ENCODE measurements at regions not wholly inside any gene's neighbourhood (a gene's known extent, or its start where the extent isn't known, plus 50 kb on each side); places are given as distances from the start of the nearest gene placed in this dataset.
"Not testable (repeated sequence)": the region's sequence is repeated elsewhere in the genome, so short reads cannot be mapped to it uniquely, and the experiment has no call there.

- no peak for DNase-seq (ENCODE audit: low read depth in 1 of 2, low spot score in 1 of 2)
- no peak overlapping the region for H3K27ac ChIP-seq (replicated peaks)
- no peak for TF ChIP-seq GABPA (IDR thresholded peaks at IDR 0.05; ENCODE audit: low read depth)
- no peak for TF ChIP-seq POLR2AphosphoS5 (IDR thresholded peaks at IDR 0.05; ENCODE audit: low read depth)
- TF ChIP-seq REST (IDR thresholded peaks at IDR 0.05; ENCODE audit: insufficient replicate concordance, low read depth), result no peak
- no peak for TF ChIP-seq SPI1 (IDR thresholded peaks at IDR 0.05; ENCODE audit: borderline replicate concordance, low read depth)
- TF ChIP-seq CTCF (IDR thresholded peaks at IDR 0.05; ENCODE audit: insufficient read depth, low read length), result no peak
- no peaks in the 10 kb centered on the region for H3K27me3 ChIP-seq (ENCODE audit: insufficient read depth, poor library complexity, severe bottlenecking)
- H3K4me3 ChIP-seq (replicated peaks; ENCODE audit: insufficient read depth, low read length), result no peak overlapping the region
Measured at GRCh38 chr12:127046467-127046866, 1220.5 kb upstream of the TMEM132C start.

GRCh38 chr12:127048057-127048456, 1218.9 kb upstream of the TMEM132C start:
- H3K27ac ChIP-seq (replicated peaks), result no peak overlapping the region
- no peaks in the 10 kb centered on the region for H3K27me3 ChIP-seq (ENCODE audit: insufficient read depth, poor library complexity, severe bottlenecking)
- H3K4me3 ChIP-seq (replicated peaks; ENCODE audit: insufficient read depth, low read length), result no peak overlapping the region

GRCh38 chr12:127048525-127048924, 1218.4 kb upstream of the TMEM132C start:
- not testable (repeated sequence) for H3K4me3 ChIP-seq (replicated peaks; ENCODE audit: insufficient read depth, low read length); H3K27ac ChIP-seq (replicated peaks); H3K27me3 ChIP-seq (ENCODE audit: insufficient read depth, poor library complexity, severe bottlenecking); DNase-seq (ENCODE audit: low read depth in 1 of 2, low spot score in 1 of 2)

More at GRCh38 chr12:127048057-127048456, 1218.9 kb upstream of the TMEM132C start:
- no peak for DNase-seq (ENCODE audit: low read depth in 1 of 2, low spot score in 1 of 2)
- TF ChIP-seq CTCF (IDR thresholded peaks at IDR 0.05; ENCODE audit: insufficient read depth, low read length) (no peak), REST (IDR thresholded peaks at IDR 0.05; ENCODE audit: insufficient replicate concordance, low read depth) (no peak), POLR2AphosphoS5 (IDR thresholded peaks at IDR 0.05; ENCODE audit: low read depth) (no peak), GABPA (IDR thresholded peaks at IDR 0.05; ENCODE audit: low read depth) (no peak), SPI1 (IDR thresholded peaks at IDR 0.05; ENCODE audit: borderline replicate concordance, low read depth) (no peak)

- Histone ChIP-seq H3K27me3 (ENCODE audit: insufficient read depth, poor library complexity, severe bottlenecking) (no peaks in the 10 kb centered on the region), H3K27ac (replicated peaks) (no peak overlapping the region), H3K4me3 (replicated peaks; ENCODE audit: insufficient read depth, low read length) (no peak overlapping the region)
- no peak for TF ChIP-seq CTCF (IDR thresholded peaks at IDR 0.05; ENCODE audit: insufficient read depth, low read length)
- no peak for TF ChIP-seq REST (IDR thresholded peaks at IDR 0.05; ENCODE audit: insufficient replicate concordance, low read depth)
- no peak for TF ChIP-seq SPI1 (IDR thresholded peaks at IDR 0.05; ENCODE audit: borderline replicate concordance, low read depth)
- no peak for TF ChIP-seq GABPA (IDR thresholded peaks at IDR 0.05; ENCODE audit: low read depth)
- TF ChIP-seq POLR2AphosphoS5 (IDR thresholded peaks at IDR 0.05; ENCODE audit: low read depth), result no peak
- DNase-seq (ENCODE audit: low read depth in 1 of 2, low spot score in 1 of 2), result no peak
Measured at GRCh38 chr12:127051139-127051538, 1215.8 kb upstream of the TMEM132C start.

Measured in HL-60 (cell line).